SK-N-SH (cell line): ENCODE measurements at regions not wholly inside any gene's neighbourhood (a gene's known extent, or its start where the extent isn't known, plus 50 kb on each side); places are given as distances from the start of the nearest gene placed in this dataset.

Experiments used
- CTCF ChIA-PET: fragments of 300-600, 350-600 bp; formaldehyde crosslinking; extraction: SDS; loops from one replicate; lab custom pipeline; 2021; lab: Yijun Ruan, JAX
- POLR2A ChIA-PET: fragments of 350-600 bp; sonication (Branson Sonifier 250); formaldehyde crosslinking; extraction: SDS; loops from one replicate; lab custom pipeline; 2020; ENCODE audit warnings: antibody characterized with exemption, inconsistent platforms; lab: Yijun Ruan, JAX
- DNase-seq: peaks from one replicate; pipeline ENCODE4 v3.0.0; 2012
- H2AFZ ChIP-seq: fragments of 200-600 bp; sonication (generic); 2 replicates; pipeline ENCODE4 v1.8.1; 2016; ENCODE audit warnings: antibody characterized with exemption, mild to moderate bottlenecking, low read depth
- H3F3A ChIP-seq: fragments of 200-600 bp; sonication (generic); replicated peaks from 2 replicates; pipeline ENCODE3; 2016; ENCODE audit warnings: antibody characterized with exemption, mild to moderate bottlenecking; ENCODE audit not compliant: insufficient read depth
- H3K27ac ChIP-seq, 2 experiments: fragments of 200-500 bp in 1 of 2; fragments of 200-600 bp in 1 of 2; sonication (Bioruptor generic) in 1 of 2; sonication (generic), shearing (Covaris generic) in 1 of 2; 2 replicates each; pipeline versions ENCODE4 v1.5.1 to v1.6.1; 2014 to 2016; ENCODE audit warnings: low read depth in 2 of 2, inconsistent platforms in 1 of 2, low read length in 1 of 2, mild to moderate bottlenecking in 1 of 2, mixed read lengths in 1 of 2
- H3K27me3 ChIP-seq: fragments of 200-600 bp; sonication (generic), shearing (Covaris generic); 2 replicates; pipeline ENCODE4 v1.6.1; 2016; ENCODE audit warnings: mixed run types; ENCODE audit not compliant: insufficient read depth
- H3K36me3 ChIP-seq, 2 experiments: fragments of 200-500 bp in 1 of 2; fragments of 200-600 bp in 1 of 2; sonication (Bioruptor generic) in 1 of 2; sonication (generic) in 1 of 2; replicated peaks in 1 of 2; 2 replicates each; pipeline versions ENCODE3 to v1.5.1; 2014 to 2016; ENCODE audit warnings: low read length in 1 of 2, mild to moderate bottlenecking in 1 of 2; ENCODE audit not compliant: insufficient read depth in 2 of 2, control insufficient read depth in 1 of 2
- H3K4me1 ChIP-seq, 2 experiments: fragments of 200-500 bp in 1 of 2; fragments of 200-600 bp in 1 of 2; sonication (Bioruptor generic) in 1 of 2; sonication (generic), shearing (Covaris generic) in 1 of 2; 2 replicates each; pipeline versions ENCODE4 v1.5.1 to v1.6.1; 2014 to 2016; ENCODE audit warnings: low read depth in 1 of 2, low read length in 1 of 2, mixed run types in 1 of 2; ENCODE audit not compliant: insufficient read depth in 2 of 2, control insufficient read depth in 1 of 2
- H3K4me2 ChIP-seq: fragments of 200-600 bp; sonication (generic), shearing (Covaris generic); 2 replicates; pipeline ENCODE4 v1.6.1; 2017; ENCODE audit warnings: mixed run types
- H3K4me3 ChIP-seq, 2 experiments: fragments of 200-500 bp in 1 of 2; fragments of 200-600 bp in 1 of 2; sonication (Bioruptor generic) in 1 of 2; sonication (generic), shearing (Covaris generic) in 1 of 2; 2 replicates each; pipeline versions ENCODE4 v1.5.1 to v1.8.1; 2014 to 2016; ENCODE audit warnings: low read depth in 2 of 2, inconsistent platforms in 1 of 2, low read length in 1 of 2, mild to moderate bottlenecking in 1 of 2, mixed read lengths in 1 of 2, moderate library complexity in 1 of 2
- H3K79me2 ChIP-seq: fragments of 200-600 bp; sonication (generic); 2 replicates; pipeline ENCODE4 v1.8.1; 2017; ENCODE audit warnings: mild to moderate bottlenecking; ENCODE audit not compliant: insufficient read depth
- H3K9ac ChIP-seq: fragments of 200-600 bp; sonication (generic); 2 replicates; pipeline ENCODE4 v1.6.1; 2017; ENCODE audit warnings: mixed run types
- H3K9me2 ChIP-seq: fragments of 200-600 bp; sonication (generic); 2 replicates; pipeline ENCODE4 v1.6.1; 2017; ENCODE audit warnings: mixed run types
- H3K9me3 ChIP-seq: fragments of 200-600 bp; sonication (generic); 2 replicates; pipeline ENCODE4 v1.6.1; 2017; ENCODE audit warnings: mixed run types, mild to moderate bottlenecking, moderate library complexity
- H4K20me1 ChIP-seq: fragments of 200-600 bp; sonication (generic); 2 replicates; pipeline ENCODE4 v1.6.1; 2017; ENCODE audit warnings: mild to moderate bottlenecking, mixed run types; ENCODE audit not compliant: insufficient read depth
- CTCF ChIP-seq: fragments of 200-600 bp; sonication (generic); IDR thresholded peaks from 2 replicates; pipeline ENCODE4 v1.6.1; 2017; ENCODE audit warnings: antibody characterized with exemption, mild to moderate bottlenecking, moderate library complexity
- ELF1 ChIP-seq: IDR thresholded peaks from 2 replicates; pipeline ENCODE4 v1.4.0; 2012
- EP300 ChIP-seq, 2 experiments: IDR thresholded peaks; 2 replicates each; pipeline versions ENCODE4 v1.4.0 to v1.6.1; 2012; ENCODE audit warnings: borderline replicate concordance in 1 of 2, low read depth in 1 of 2, low read length in 1 of 2
- FOXM1 ChIP-seq: IDR thresholded peaks from 2 replicates; pipeline ENCODE4 v1.4.0; 2012; ENCODE audit warnings: low read depth, mild to moderate bottlenecking
- IRF3 ChIP-seq: fragments of 150-350 bp; IDR thresholded peaks from 2 replicates; pipeline ENCODE4 v1.6.1; 2016; ENCODE audit warnings: mild to moderate bottlenecking, low read depth, low read length
- MEF2A ChIP-seq: IDR thresholded peaks from 2 replicates; pipeline ENCODE4 v1.4.0; 2012; ENCODE audit warnings: low read depth, borderline replicate concordance
- NFIC ChIP-seq: IDR thresholded peaks from 2 replicates; pipeline ENCODE4 v1.4.0; 2012; ENCODE audit warnings: borderline replicate concordance
- NRF1 ChIP-seq: IDR thresholded peaks from 2 replicates; pipeline ENCODE4 v1.6.1; 2012; ENCODE audit warnings: low read depth, mild to moderate bottlenecking, low read length
- PBX3 ChIP-seq: IDR thresholded peaks from 2 replicates; pipeline ENCODE4; 2012
- POLR2AphosphoS5 ChIP-seq: IDR thresholded peaks from 2 replicates; pipeline ENCODE4 v1.6.1; 2012; ENCODE audit warnings: low read depth, low read length
- RCOR1 ChIP-seq: fragments of 150-350 bp; IDR thresholded peaks from 2 replicates; pipeline ENCODE4 v1.6.1; 2017; ENCODE audit warnings: antibody characterized with exemption, low read length
- RXRA ChIP-seq: IDR thresholded peaks from 2 replicates; pipeline ENCODE4 v1.4.0; 2012; ENCODE audit warnings: low read depth, mild to moderate bottlenecking, borderline replicate concordance
- SIN3A ChIP-seq: IDR thresholded peaks from 2 replicates; pipeline ENCODE4 v1.6.1; 2012; ENCODE audit warnings: low read depth, mild to moderate bottlenecking, low read length, moderate library complexity, borderline replicate concordance
- SMC3 ChIP-seq: IDR thresholded peaks from 2 replicates; pipeline ENCODE4 v1.6.1; 2012; ENCODE audit warnings: low read depth, low read length, improper control_type of control experiment
- TEAD4 ChIP-seq: IDR thresholded peaks from 2 replicates; pipeline ENCODE4 v1.4.0; 2012; ENCODE audit warnings: mild to moderate bottlenecking, borderline replicate concordance; ENCODE audit not compliant: insufficient read depth
- whole genome bisulfite sequencing: methylation state at CpG from one replicate; pipeline ENCODE4 v1.1.6; 2017; ENCODE audit warnings: low lambda C conversion rate; 5-methylcytosine and 5-hydroxymethylcytosine counted together
- TF ChIP-seq, protein P1 (sequence below): fragments of 150-350 bp; IDR thresholded peaks from 2 replicates; pipeline ENCODE4 v1.6.1; 2017; ENCODE audit warnings: antibody characterized with exemption, low read length, low read depth, borderline replicate concordance

DNA sequence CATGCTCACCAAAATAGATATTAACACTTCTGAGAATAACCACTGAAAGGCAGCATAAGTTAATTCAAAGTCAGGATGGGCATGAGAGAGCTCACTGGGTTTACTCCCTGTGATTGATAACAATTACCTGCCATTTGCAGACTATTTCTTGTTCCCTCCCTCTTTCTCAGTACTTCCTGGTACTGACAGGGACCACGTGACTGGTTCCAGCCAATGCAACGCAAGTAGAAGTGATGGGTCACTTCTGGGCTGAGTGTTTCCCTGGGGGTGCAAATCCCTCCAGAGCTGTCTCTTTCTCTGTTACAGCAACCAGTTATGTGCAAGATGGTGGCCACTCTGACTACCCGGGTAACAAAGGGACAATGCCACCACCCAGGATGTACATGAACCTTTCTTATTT lies 118.8 kb downstream of the EFNB2 start (continued):
- no peak for TF ChIP-seq NFIC

DNA sequence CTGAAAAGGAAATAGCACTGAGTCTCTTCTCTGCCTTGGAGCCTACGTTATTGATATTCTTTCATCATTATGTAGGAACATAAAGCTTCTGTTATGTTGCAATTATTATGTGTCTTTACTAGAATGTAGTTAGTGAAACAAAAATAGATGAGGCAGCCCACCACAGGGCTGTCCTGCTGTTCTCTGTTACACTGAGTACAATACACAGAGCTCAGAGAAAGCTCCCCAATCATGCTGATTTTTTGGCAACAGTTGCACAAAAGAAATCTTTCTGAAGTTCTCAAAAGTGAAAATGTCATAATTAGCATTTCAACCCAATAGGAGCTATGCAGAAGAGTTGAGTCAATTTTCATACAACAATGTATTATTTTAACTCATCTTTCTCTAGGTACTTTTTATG lies 119.5 kb downstream of the EFNB2 start:
- H2AFZ ChIP-seq: no peak overlapping the region
- no peaks in the 10 kb centered on the region for H3F3A ChIP-seq
- ChIA-PET CTCF (interaction anchor here (1.4 to 1.6 kb wide), 2 partner anchors 16 to 24 kb away, joined by 5 read pairs; no protein-coding TSS in a partner anchor), POLR2A (no interaction called here)
- TF ChIP-seq IRF3: no peak
- TF ChIP-seq NFIC: no peak
- TF ChIP-seq SIN3A: no peak
- H3K27ac ChIP-seq: no peak overlapping the region
- WGBS: 76% methylated on average over 1 of the region's 1 CpG
- H3K79me2 ChIP-seq: no peaks in the 10 kb centered on the region
- no peak overlapping the region for H3K4me3 ChIP-seq
- no peaks in the 10 kb centered on the region for H3K27me3 ChIP-seq
- H3K9me3 ChIP-seq: no peaks in the 10 kb centered on the region
- H3K4me2 ChIP-seq: no peak overlapping the region
- no peak overlapping the region for H3K9ac ChIP-seq
- DNase-seq: no peak
- H4K20me1 ChIP-seq: no peaks in the 10 kb centered on the region
- peaks cover 0 to 3% of the 10 kb centered on the region in 2 experiments; a peak in 2 of 4 replicates for H3K4me1 ChIP-seq
- no peaks in the 10 kb centered on the region for H3K9me2 ChIP-seq
- H3K36me3 ChIP-seq: no peaks in the 10 kb centered on the region

GRCh38 chr13:106415442-106415841 lies 120.0 kb downstream of the EFNB2 start:
- no peaks in the 10 kb centered on the region for H3F3A ChIP-seq
- H3K79me2 ChIP-seq: no peaks in the 10 kb centered on the region
- no peak overlapping the region for H2AFZ ChIP-seq
- ChIA-PET POLR2A (no interaction called here), CTCF (interaction anchor here (1.4 to 1.6 kb wide), 2 partner anchors 16 to 23 kb away, joined by 5 read pairs; no protein-coding TSS in a partner anchor)
- no peak overlapping the region for H3K4me3 ChIP-seq
- no peaks in the 10 kb centered on the region for H3K9me2 ChIP-seq
- H3K9ac ChIP-seq: no peak overlapping the region
- H3K4me2 ChIP-seq: no peak overlapping the region
- WGBS: 68% methylated on average over 4 of the region's 4 CpGs
- no peaks in the 10 kb centered on the region for H4K20me1 ChIP-seq
- TF ChIP-seq POLR2AphosphoS5 (no peak), FOXM1 (no peak), ELF1 (no peak), PBX3 (no peak), MEF2A (no peak)
- TF ChIP-seq, all 33 proteins: peak for 0
- no peaks in the 10 kb centered on the region for H3K9me3 ChIP-seq
- peaks cover 0 to 3% of the 10 kb centered on the region in 2 experiments; a peak in 2 of 4 replicates for H3K4me1 ChIP-seq
- no peak for DNase-seq
- H3K27me3 ChIP-seq: no peaks in the 10 kb centered on the region
- no peak overlapping the region for H3K27ac ChIP-seq
- no peaks in the 10 kb centered on the region for H3K36me3 ChIP-seq

DNA sequence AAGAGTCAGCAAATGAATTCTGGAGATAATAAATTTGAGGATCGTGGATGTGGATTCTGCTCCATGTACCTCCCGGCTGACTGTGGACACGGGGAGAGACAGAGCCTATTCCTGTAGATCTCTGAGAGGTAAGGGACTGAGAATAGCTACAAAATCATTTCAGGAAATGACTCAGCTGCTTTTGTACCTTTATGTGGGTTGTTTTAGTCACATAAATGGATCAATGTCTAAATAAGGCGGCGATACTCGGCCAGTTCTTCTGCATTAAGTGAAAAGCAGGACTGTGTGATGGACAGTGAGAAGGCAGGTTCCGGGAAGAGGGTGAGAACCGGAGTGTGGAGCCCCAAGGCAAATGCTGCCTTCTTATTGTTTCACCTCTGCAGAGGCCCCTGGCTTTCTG lies 128.1 kb downstream of the EFNB2 start:
- no peak overlapping the region for H3K27ac ChIP-seq
- H3K9me2 ChIP-seq: no peaks in the 10 kb centered on the region
- ChIA-PET POLR2A (no interaction called here), CTCF (no interaction called here)
- no peak for TF ChIP-seq TEAD4
- TF ChIP-seq RXRA: no peak
- no peak for TF ChIP-seq NRF1
- no peak for TF ChIP-seq SMC3
- no peak for TF ChIP-seq RCOR1
- TF ChIP-seq CTCF: no peak
- TF ChIP-seq MEF2A: no peak
- TF ChIP-seq EP300 (IDR thresholded peaks at IDR 0.05; ENCODE audit: borderline replicate concordance in 1 of 2, low read depth in 1 of 2, low read length in 1 of 2): no peak
- TF ChIP-seq, protein P1, sequence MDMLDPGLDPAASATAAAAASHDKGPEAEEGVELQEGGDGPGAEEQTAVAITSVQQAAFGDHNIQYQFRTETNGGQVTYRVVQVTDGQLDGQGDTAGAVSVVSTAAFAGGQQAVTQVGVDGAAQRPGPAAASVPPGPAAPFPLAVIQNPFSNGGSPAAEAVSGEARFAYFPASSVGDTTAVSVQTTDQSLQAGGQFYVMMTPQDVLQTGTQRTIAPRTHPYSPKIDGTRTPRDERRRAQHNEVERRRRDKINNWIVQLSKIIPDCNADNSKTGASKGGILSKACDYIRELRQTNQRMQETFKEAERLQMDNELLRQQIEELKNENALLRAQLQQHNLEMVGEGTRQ: no peak
- H3K4me1 ChIP-seq: no peaks in the 10 kb centered on the region
- no peaks in the 10 kb centered on the region for H3F3A ChIP-seq
- H3K36me3 ChIP-seq: no peaks in the 10 kb centered on the region
- H4K20me1 ChIP-seq: no peaks in the 10 kb centered on the region
- no peak overlapping the region for H3K4me2 ChIP-seq
- H2AFZ ChIP-seq: no peak overlapping the region
- no peak for DNase-seq
- no peaks in the 10 kb centered on the region for H3K79me2 ChIP-seq
- WGBS: 81% methylated on average over 7 of the region's 8 CpGs
- H3K9ac ChIP-seq: no peak overlapping the region
- no peak overlapping the region for H3K4me3 ChIP-seq
- H3K27me3 ChIP-seq: no peaks in the 10 kb centered on the region
- no peaks in the 10 kb centered on the region for H3K9me3 ChIP-seq
